Nephron progenitor cell (in vitro differentiated cells): ENCODE measurements at regions not wholly inside any gene's neighbourhood (a gene's known extent, or its start where the extent isn't known, plus 50 kb on each side); places are given as distances from the start of the nearest gene placed in this dataset.

Experiments used
- DNase-seq: peaks from one replicate; pipeline ENCODE4 v3.0.0; 2021
- H3K27ac Mint-ChIP-seq: 2 replicates; pipeline ENCODE4 v1.8.0; 2021; ENCODE audit warnings: mild to moderate bottlenecking, moderate library complexity, mixed read lengths
- H3K27me3 Mint-ChIP-seq: 2 replicates; pipeline ENCODE4 v1.8.0; 2021; ENCODE audit warnings: mild to moderate bottlenecking, low read depth, mixed read lengths; ENCODE audit not compliant: poor library complexity
- H3K36me3 Mint-ChIP-seq: 2 replicates; pipeline ENCODE4 v1.8.0; 2021; ENCODE audit warnings: low read depth, mixed read lengths
- H3K4me1 Mint-ChIP-seq: 2 replicates; pipeline ENCODE4 v1.8.0; 2021; ENCODE audit warnings: mixed read lengths
- H3K4me3 Mint-ChIP-seq: 2 replicates; pipeline ENCODE4 v1.8.0; 2021; ENCODE audit warnings: mild to moderate bottlenecking, moderate library complexity, mixed read lengths
- H3K9me3 Mint-ChIP-seq: 2 replicates; pipeline ENCODE4 v1.8.0; 2021; ENCODE audit warnings: mild to moderate bottlenecking, moderate library complexity, mixed read lengths
- CTCF ChIP-seq: fragments of 200-600 bp; sonication (generic); IDR thresholded peaks from 2 replicates; pipeline ENCODE4 v1.5.0; 2021; ENCODE audit warnings: antibody characterized with exemption

- no peak overlapping the region for H3K4me3 Mint-ChIP-seq
- peaks cover 10% of the 10 kb centered on the region for H3K27me3 Mint-ChIP-seq
- DNase-seq: no peak
- H3K9me3 Mint-ChIP-seq: no peaks in the 10 kb centered on the region
- no peak overlapping the region for H3K27ac Mint-ChIP-seq
- H3K4me1 Mint-ChIP-seq: no peaks in the 10 kb centered on the region
- TF ChIP-seq CTCF: no peak
- H3K36me3 Mint-ChIP-seq: no peaks in the 10 kb centered on the region
Measured at GRCh38 chr4:26122690-26123089, 198.1 kb upstream of the RBPJ start.

DNA sequence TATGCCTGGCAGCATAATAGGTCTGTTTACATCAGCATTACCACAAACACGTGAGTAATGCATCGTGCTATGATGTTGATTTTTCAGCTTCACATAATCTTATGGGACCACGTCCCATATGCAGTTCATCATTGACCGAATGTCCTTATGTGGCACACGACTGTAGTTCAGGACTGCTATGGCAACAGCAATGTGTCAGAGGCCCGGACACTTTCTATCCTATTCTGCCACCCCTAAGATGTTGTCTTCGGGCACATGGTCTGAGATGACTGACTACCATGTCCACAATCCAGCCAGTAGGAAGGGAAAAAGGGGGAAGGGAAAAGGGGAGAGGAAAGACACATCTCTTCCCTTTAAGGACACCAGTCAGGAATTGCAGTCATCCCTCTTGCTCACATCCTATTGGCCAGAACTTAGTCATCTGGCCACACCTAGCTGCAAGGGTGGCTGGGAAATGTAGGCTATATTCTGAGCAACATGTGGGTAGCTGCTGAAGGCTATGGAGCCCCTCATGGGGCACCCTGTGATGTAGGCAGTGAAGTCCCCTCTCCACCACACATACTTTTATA is 196.0 kb upstream of the RBPJ start:
- DNase-seq: no peak
- peaks cover 10% of the 10 kb centered on the region for H3K27me3 Mint-ChIP-seq
- no peaks in the 10 kb centered on the region for H3K4me1 Mint-ChIP-seq
- TF ChIP-seq CTCF: no peak
- H3K4me3 Mint-ChIP-seq: no peak overlapping the region
- H3K9me3 Mint-ChIP-seq: peaks cover 8% of the 10 kb centered on the region
- H3K36me3 Mint-ChIP-seq: no peaks in the 10 kb centered on the region
- no peak overlapping the region for H3K27ac Mint-ChIP-seq

DNA sequence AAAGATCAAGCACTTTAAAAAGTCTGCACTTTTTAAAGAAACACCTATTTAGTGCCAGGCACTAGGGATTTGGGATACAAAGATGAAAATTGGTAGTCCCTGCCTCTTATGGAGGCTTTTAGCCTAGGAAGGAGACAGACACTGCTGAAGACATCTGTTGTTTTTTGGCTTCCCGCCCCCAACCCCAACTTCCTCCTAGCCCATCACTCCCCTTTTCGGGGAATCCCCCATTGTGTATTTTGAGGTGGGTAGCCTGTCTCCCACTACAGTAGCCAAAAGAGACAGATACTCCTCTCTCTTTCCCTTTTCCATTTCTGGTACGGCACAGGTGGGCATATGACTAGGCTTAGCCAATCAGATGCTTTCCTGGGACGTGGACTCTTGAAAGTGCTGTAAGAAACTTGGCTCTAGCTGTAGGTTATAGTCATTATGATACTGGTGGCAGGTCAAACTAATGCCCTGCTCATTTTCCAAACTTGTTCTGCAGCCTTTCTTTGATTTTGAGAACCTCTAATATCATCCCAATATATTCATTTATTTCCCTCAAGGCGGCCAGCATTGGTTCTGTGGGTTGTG is 194.6 kb upstream of the RBPJ start:
- Mint-ChIP-seq H3K36me3 (no peaks in the 10 kb centered on the region), H3K4me1 (no peaks in the 10 kb centered on the region), H3K27ac (no peak overlapping the region), H3K4me3 (no peak overlapping the region), H3K27me3 (peaks cover 10% of the 10 kb centered on the region), H3K9me3 (peaks cover 8% of the 10 kb centered on the region)
- TF ChIP-seq CTCF: no peak
- no peak for DNase-seq

GRCh38 chr4:26126994-26127393 is 193.8 kb upstream of the RBPJ start:
- Mint-ChIP-seq H3K9me3 (peaks cover 8% of the 10 kb centered on the region), H3K27ac (no peak overlapping the region), H3K27me3 (peaks cover 10% of the 10 kb centered on the region), H3K36me3 (no peaks in the 10 kb centered on the region), H3K4me3 (no peak overlapping the region), H3K4me1 (no peaks in the 10 kb centered on the region)
- DNase-seq: no peak
- no peak for TF ChIP-seq CTCF

GRCh38 chr4:26127851-26128337 is 192.9 kb upstream of the RBPJ start:
- H3K36me3 Mint-ChIP-seq: no peaks in the 10 kb centered on the region
- no peak for TF ChIP-seq CTCF
- peaks cover 10% of the 10 kb centered on the region for H3K27me3 Mint-ChIP-seq
- no peak for DNase-seq
- H3K4me3 Mint-ChIP-seq: no peak overlapping the region
- no peak overlapping the region for H3K27ac Mint-ChIP-seq
- H3K4me1 Mint-ChIP-seq: no peaks in the 10 kb centered on the region
- H3K9me3 Mint-ChIP-seq: peaks cover 8% of the 10 kb centered on the region

DNA sequence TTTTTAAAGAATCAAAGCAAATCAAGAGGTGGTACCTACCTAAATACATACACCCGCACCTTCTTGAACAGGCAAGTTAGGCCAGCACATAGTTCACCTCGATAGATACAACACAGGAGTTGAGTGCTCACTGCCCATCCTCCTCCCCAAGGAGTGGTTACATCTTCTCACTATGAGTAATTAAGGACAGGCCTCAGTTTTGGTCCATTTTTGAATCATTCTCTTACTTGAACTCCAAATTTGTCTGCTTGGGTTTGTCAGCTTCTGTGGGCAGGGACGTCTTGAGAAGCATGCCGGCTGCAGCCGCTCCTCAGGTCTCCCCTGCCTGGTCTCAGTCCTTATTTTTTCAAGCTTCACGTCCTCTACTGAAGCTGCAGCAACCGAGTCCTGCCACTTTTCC is 190.6 kb upstream of the RBPJ start:
- H3K4me1 Mint-ChIP-seq: no peaks in the 10 kb centered on the region
- peaks cover 15% of the 10 kb centered on the region for H3K27me3 Mint-ChIP-seq
- H3K9me3 Mint-ChIP-seq: peaks cover 8% of the 10 kb centered on the region
- TF ChIP-seq CTCF: no peak
- no peak overlapping the region for H3K27ac Mint-ChIP-seq
- DNase-seq: no peak
- H3K36me3 Mint-ChIP-seq: no peaks in the 10 kb centered on the region
- no peak overlapping the region for H3K4me3 Mint-ChIP-seq
